ENCODE measurements at regions not wholly inside any gene's neighbourhood (a gene's known extent, or its start where the extent isn't known, plus 50 kb on each side); places are given as distances from the start of the nearest gene placed in this dataset.

DNA sequence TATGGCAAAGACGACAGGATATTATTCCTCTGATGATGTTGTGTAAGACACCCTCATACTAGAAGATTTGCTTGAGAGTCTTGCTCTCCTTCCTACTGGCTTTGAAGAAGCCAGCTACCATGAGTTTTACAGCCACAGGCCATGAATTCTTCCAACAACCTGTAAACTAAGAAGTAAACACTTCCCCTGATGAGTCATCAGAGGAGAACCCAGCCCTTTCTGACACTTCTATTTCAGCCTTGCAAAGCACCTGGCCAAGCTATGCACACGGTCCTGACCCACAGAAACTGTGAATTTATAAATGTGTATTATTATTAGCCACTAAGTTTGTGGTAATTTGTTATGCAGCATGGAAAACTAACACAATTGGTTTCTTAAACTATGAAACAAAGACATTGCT is 288.8 kb upstream of the ADAMTSL1 start:
- H3K79me2 ChIP-seq (ENCODE audit: control insufficient read depth, low read length): no peaks in the 10 kb centered on the region
- H3F3A ChIP-seq (ENCODE audit: control insufficient read depth, insufficient read depth): no peaks in the 10 kb centered on the region
- no peaks in the 10 kb centered on the region for H3K27me3 ChIP-seq (ENCODE audit: control insufficient read depth, low read length)
- H3K4me2 ChIP-seq (ENCODE audit: low read length): no peak overlapping the region
- H3K4me1 ChIP-seq (ENCODE audit: control insufficient read depth, low read length): no peaks in the 10 kb centered on the region
- H4K20me1 ChIP-seq (ENCODE audit: control insufficient read depth, insufficient read depth, low read depth, low read length): no peaks in the 10 kb centered on the region
- H3K4me3 ChIP-seq (ENCODE audit: low read length): no peak overlapping the region
- TF ChIP-seq, protein P1, sequence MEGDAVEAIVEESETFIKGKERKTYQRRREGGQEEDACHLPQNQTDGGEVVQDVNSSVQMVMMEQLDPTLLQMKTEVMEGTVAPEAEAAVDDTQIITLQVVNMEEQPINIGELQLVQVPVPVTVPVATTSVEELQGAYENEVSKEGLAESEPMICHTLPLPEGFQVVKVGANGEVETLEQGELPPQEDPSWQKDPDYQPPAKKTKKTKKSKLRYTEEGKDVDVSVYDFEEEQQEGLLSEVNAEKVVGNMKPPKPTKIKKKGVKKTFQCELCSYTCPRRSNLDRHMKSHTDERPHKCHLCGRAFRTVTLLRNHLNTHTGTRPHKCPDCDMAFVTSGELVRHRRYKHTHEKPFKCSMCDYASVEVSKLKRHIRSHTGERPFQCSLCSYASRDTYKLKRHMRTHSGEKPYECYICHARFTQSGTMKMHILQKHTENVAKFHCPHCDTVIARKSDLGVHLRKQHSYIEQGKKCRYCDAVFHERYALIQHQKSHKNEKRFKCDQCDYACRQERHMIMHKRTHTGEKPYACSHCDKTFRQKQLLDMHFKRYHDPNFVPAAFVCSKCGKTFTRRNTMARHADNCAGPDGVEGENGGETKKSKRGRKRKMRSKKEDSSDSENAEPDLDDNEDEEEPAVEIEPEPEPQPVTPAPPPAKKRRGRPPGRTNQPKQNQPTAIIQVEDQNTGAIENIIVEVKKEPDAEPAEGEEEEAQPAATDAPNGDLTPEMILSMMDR (IDR thresholded peaks at IDR 0.05; ENCODE audit: low read depth, low read length, poor library complexity, severe bottlenecking): no peak
- TF ChIP-seq EZH2phosphoT487 (IDR thresholded peaks at IDR 0.05; ENCODE audit: borderline replicate concordance, low read length): no peak
- no peaks in the 10 kb centered on the region for H3K9me2 ChIP-seq (replicated peaks; ENCODE audit: control insufficient read depth, low read length)
- no peaks in the 10 kb centered on the region for H3K9me3 ChIP-seq (ENCODE audit: control insufficient read depth, insufficient read depth, low read length)
- H3K36me3 ChIP-seq (ENCODE audit: control insufficient read depth, low read length): no peaks in the 10 kb centered on the region
- H3K27ac ChIP-seq (ENCODE audit: low read depth, low read length): no peak overlapping the region

DNA sequence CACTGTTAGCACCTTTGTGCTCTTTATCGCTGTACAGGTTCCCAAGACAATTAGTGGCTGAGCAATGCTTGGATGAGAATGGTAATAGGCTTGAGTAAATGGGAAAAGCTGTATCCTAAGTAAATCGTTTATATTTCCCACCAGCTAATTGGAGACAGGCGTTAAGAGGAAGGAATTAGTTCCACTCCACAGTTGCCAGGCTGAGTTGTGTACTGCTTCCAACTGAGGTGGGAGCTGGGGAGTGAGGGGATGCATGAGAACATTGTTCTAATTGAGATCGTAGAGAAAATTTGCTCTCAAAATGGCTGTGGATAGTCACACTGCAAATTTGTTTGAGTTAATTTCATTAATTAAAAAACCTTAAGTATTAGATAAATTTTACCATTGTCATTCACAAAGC is 285.0 kb upstream of the ADAMTSL1 start:
- no peaks in the 10 kb centered on the region for H3K9me2 ChIP-seq (replicated peaks; ENCODE audit: control insufficient read depth, low read length)
- H3K27me3 ChIP-seq (ENCODE audit: control insufficient read depth, low read length): no peaks in the 10 kb centered on the region
- no peak overlapping the region for H3K27ac ChIP-seq (ENCODE audit: low read depth, low read length)
- no peak overlapping the region for H3K4me2 ChIP-seq (ENCODE audit: low read length)
- no peaks in the 10 kb centered on the region for H4K20me1 ChIP-seq (ENCODE audit: control insufficient read depth, insufficient read depth, low read depth, low read length)
- no peaks in the 10 kb centered on the region for H3K36me3 ChIP-seq (ENCODE audit: control insufficient read depth, low read length)
- H3K4me3 ChIP-seq (ENCODE audit: low read length): no peak overlapping the region
- no peaks in the 10 kb centered on the region for H3K4me1 ChIP-seq (ENCODE audit: control insufficient read depth, low read length)
- no peaks in the 10 kb centered on the region for H3F3A ChIP-seq (ENCODE audit: control insufficient read depth, insufficient read depth)
- no peaks in the 10 kb centered on the region for H3K79me2 ChIP-seq (ENCODE audit: control insufficient read depth, low read length)
- no peaks in the 10 kb centered on the region for H3K9me3 ChIP-seq (ENCODE audit: control insufficient read depth, insufficient read depth, low read length)
- TF ChIP-seq, protein P1 (IDR thresholded peaks at IDR 0.05; ENCODE audit: low read depth, low read length, poor library complexity, severe bottlenecking): no peak
- no peak for TF ChIP-seq EZH2phosphoT487 (IDR thresholded peaks at IDR 0.05; ENCODE audit: borderline replicate concordance, low read length)

DNA sequence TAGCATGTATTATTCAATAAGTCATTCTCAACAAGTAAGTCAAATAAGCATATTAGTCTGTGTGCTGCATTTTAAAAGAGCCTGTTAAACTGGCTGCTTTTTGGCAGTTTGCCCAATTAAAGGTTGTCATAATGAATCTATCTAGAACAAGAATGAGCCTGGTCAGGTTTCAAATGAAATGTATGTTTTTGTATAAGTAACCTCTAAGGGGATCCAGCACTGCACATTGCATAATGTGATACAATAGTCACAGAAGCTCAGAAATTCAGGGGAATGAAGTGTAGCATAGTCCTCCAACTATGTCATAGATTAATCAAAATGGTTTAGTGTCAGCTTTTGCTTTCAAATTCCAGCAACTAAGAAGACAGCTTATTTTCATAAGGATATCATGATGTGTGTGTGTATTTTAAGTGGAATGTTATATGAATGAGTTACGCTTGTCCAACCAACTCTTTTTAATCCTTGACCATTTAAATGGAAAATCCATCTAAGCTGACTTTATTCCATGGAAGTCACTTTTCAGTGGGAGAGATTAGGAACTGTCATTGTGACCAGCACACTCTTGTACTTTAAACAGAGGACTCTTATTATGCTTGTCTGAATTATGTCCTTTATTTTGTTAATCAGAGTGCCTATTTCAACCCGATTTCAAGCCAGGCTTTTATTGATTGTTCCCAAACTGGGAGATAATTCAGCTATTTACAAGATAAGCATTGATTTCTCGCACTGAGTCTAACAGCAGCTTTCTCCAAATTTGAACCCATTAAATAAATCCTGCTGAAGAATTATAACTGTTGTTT is 283.9 kb upstream of the ADAMTSL1 start:
- Histone ChIP-seq H4K20me1 (ENCODE audit: control insufficient read depth, insufficient read depth, low read depth, low read length) (no peaks in the 10 kb centered on the region), H3K4me3 (ENCODE audit: low read length) (no peak overlapping the region), H3K9me3 (ENCODE audit: control insufficient read depth, insufficient read depth, low read length) (no peaks in the 10 kb centered on the region), H3K79me2 (ENCODE audit: control insufficient read depth, low read length) (no peaks in the 10 kb centered on the region), H3K4me1 (ENCODE audit: control insufficient read depth, low read length) (no peaks in the 10 kb centered on the region), H3K4me2 (ENCODE audit: low read length) (no peak overlapping the region), H3K27ac (ENCODE audit: low read depth, low read length) (no peak overlapping the region), H3K27me3 (ENCODE audit: control insufficient read depth, low read length) (no peaks in the 10 kb centered on the region), H3K9me2 (replicated peaks; ENCODE audit: control insufficient read depth, low read length) (no peaks in the 10 kb centered on the region), H3F3A (ENCODE audit: control insufficient read depth, insufficient read depth) (no peaks in the 10 kb centered on the region), H3K36me3 (ENCODE audit: control insufficient read depth, low read length) (no peaks in the 10 kb centered on the region)
- TF ChIP-seq EZH2phosphoT487 (IDR thresholded peaks at IDR 0.05; ENCODE audit: borderline replicate concordance, low read length): no peak
- TF ChIP-seq, protein P1 (IDR thresholded peaks at IDR 0.05; ENCODE audit: low read depth, low read length, poor library complexity, severe bottlenecking): no peak

Measured in DOHH2 (cell line).